ENCODE measurements at regions not wholly inside any gene's neighbourhood (a gene's known extent, or its start where the extent isn't known, plus 50 kb on each side); places are given as distances from the start of the nearest gene placed in this dataset.

- no peak for TF ChIP-seq CTCF (IDR thresholded peaks at IDR 0.05; ENCODE audit: borderline replicate concordance, insufficient read depth, low read depth, low read length)
- no peak overlapping the region for H3K4me3 ChIP-seq (ENCODE audit: low read depth, low read length)
Observed at GRCh38 chr22:48320048-48320682, 1507.5 kb downstream of the BRD1 start.

GRCh38 chr22:48319321-48320047 lies 1508.2 kb downstream of the BRD1 start:
- TF ChIP-seq CTCF (IDR thresholded peaks at IDR 0.05; ENCODE audit: borderline replicate concordance, insufficient read depth, low read depth, low read length): no peak
- H3K4me3 ChIP-seq (ENCODE audit: low read depth, low read length): no peak overlapping the region

- no peak for TF ChIP-seq CTCF (IDR thresholded peaks at IDR 0.05; ENCODE audit: borderline replicate concordance, insufficient read depth, low read depth, low read length)
Observed at GRCh38 chr22:48318575-48319320, 1508.9 kb downstream of the BRD1 start.

GRCh38 chr22:48318173-48318572 lies 1509.5 kb downstream of the BRD1 start:
- no peak for TF ChIP-seq CTCF (IDR thresholded peaks at IDR 0.05; ENCODE audit: borderline replicate concordance, insufficient read depth, low read depth, low read length)
- H3K4me3 ChIP-seq (ENCODE audit: low read depth, low read length): no peak overlapping the region

More at GRCh38 chr22:48318575-48319320, 1508.9 kb downstream of the BRD1 start:
- H3K4me3 ChIP-seq (ENCODE audit: low read depth, low read length): no peak overlapping the region

GRCh38 chr22:48316257-48317250 lies 1511.1 kb downstream of the BRD1 start:
- H3K4me3 ChIP-seq (ENCODE audit: low read depth, low read length): no peak overlapping the region
- TF ChIP-seq CTCF (IDR thresholded peaks at IDR 0.05; ENCODE audit: borderline replicate concordance, insufficient read depth, low read depth, low read length): no peak

- TF ChIP-seq CTCF (IDR thresholded peaks at IDR 0.05; ENCODE audit: borderline replicate concordance, insufficient read depth, low read depth, low read length): no peak
- no peak overlapping the region for H3K4me3 ChIP-seq (ENCODE audit: low read depth, low read length)
Observed at GRCh38 chr22:48315439-48316256, 1512.0 kb downstream of the BRD1 start.
